Activated CD4-positive, alpha-beta T cell treated with anti-CD3 and anti-CD28 coated beads for 36 hours (primary cell): ENCODE measurements at regions not wholly inside any gene's neighbourhood (a gene's known extent, or its start where the extent isn't known, plus 50 kb on each side); places are given as distances from the start of the nearest gene placed in this dataset.

Experiments
- ATAC-seq: fragments of 200-7000 bp; cut with Tn5 transposase; one replicate; pipeline ENCODE4 v1.10.0; 2021; ENCODE audit warnings: mild to moderate bottlenecking, moderate library complexity
- CTCF ChIA-PET: fragments of 350-600 bp; sonication (Branson Sonifier 250); formaldehyde crosslinking; loops from one replicate; lab custom pipeline; 2021; ENCODE audit warnings: antibody characterized with exemption; lab: Charles Lee
- POLR2A ChIA-PET: fragments of 350-600 bp; sonication (Branson Sonifier 250); formaldehyde crosslinking; loops from one replicate; lab custom pipeline; 2021; ENCODE audit warnings: antibody characterized with exemption, inconsistent platforms; lab: Charles Lee
- DNase-seq: peaks from one replicate; pipeline ENCODE4 v3.0.0-alpha.2; 2020
- H3K27ac Mint-ChIP-seq: one replicate; pipeline ENCODE4 v1.8.0; 2021; ENCODE audit warnings: mixed read lengths
- H3K27me3 Mint-ChIP-seq: one replicate; pipeline ENCODE4 v1.8.0; 2021; ENCODE audit warnings: mixed read lengths
- H3K36me3 Mint-ChIP-seq: one replicate; pipeline ENCODE4 v1.8.0; 2021; ENCODE audit warnings: low read depth, mixed read lengths
- H3K4me1 Mint-ChIP-seq: one replicate; pipeline ENCODE4 v1.8.0; 2021; ENCODE audit warnings: mixed read lengths
- H3K4me3 Mint-ChIP-seq: one replicate; pipeline ENCODE4 v1.8.0; 2021; ENCODE audit warnings: mild to moderate bottlenecking, moderate library complexity, mixed read lengths
- H3K9me3 Mint-ChIP-seq: one replicate; pipeline ENCODE4 v1.8.0; 2021; ENCODE audit warnings: low read depth, mixed read lengths
- intact Hi-C, 2 experiments: fragments of 100-400 bp; cut with DNase I in 1 of 2; cut with micrococcal nuclease in 1 of 2; formaldehyde crosslinking; loops; one replicate each; pipeline versions ENCODE4 v1.14.2 to v1.15.1; 2022 to 2024; cut with DNase I, micrococcal nuclease

DNA sequence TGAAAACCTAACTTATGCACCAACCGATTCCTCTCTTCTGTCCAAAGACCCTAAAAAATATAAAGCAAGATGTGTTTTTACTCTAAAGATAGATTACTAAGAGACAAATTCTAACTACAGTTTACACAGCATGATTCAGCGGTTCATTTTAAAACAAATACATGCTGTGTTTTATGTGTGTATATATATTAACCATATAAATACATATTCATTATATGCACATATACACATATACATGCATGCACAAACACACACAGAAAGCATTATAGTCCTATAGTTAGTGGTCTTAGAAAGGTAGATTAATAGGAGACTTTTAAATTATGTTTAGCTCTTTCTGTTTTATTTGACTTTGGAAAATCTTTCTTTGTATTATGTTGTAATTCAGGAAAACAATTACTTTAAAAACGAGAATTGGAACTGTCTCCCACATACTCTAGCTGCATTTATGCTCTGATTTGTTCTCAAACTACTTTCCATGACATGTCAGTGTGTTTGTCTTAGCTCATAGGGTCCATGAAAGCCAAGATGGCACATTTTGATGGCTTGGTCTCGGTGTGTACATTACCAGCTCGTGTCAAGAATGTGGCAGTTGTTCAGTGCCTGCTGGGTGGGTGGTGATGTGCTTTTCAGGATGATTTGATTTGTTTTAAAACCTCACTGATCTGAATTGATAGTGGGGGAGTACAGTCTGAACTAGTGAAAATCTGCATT lies 548.8 kb upstream of the SALL1 start:
- Mint-ChIP-seq H3K27ac (no peak overlapping the region), H3K36me3 (no peaks in the 10 kb centered on the region), H3K4me3 (no peak overlapping the region), H3K4me1 (no peaks in the 10 kb centered on the region), H3K27me3 (no peaks in the 10 kb centered on the region), H3K9me3 (peaks cover 8% of the 10 kb centered on the region)
- intact Hi-C loops: no loop called here
- CTCF ChIA-PET: no interaction called here
- ATAC-seq (no peak), DNase-seq (no peak)
- POLR2A ChIA-PET: no interaction called here

DNA sequence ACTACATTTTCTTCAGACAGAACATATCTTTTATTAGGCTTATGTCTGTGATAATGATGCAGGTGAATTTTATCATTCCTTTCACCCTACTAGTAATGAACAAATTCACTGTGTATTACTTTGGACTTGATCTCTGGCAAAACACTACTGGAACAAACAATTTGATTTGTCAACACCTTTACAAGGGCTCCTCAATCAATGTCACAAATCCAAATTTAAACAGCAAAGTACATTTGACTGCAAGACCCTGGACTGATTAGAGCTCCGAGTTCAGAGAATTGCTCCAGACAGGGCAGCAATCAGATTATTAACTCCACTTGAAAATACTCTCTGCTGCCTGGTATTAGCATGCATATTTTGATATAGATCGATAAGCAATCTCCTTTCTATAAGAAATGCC lies 547.6 kb upstream of the SALL1 start:
- no peaks in the 10 kb centered on the region for H3K4me1 Mint-ChIP-seq
- no peak overlapping the region for H3K4me3 Mint-ChIP-seq
- H3K27ac Mint-ChIP-seq: no peak overlapping the region
- intact Hi-C loops: no loop called here
- DNase-seq (no peak), ATAC-seq (no peak)
- ChIA-PET CTCF (interaction anchor here (0.7 kb wide), 1 partner anchor 159 kb away, joined by 3 read pairs; no protein-coding TSS in a partner anchor), POLR2A (no interaction called here)
- peaks cover 4% of the 10 kb centered on the region for H3K9me3 Mint-ChIP-seq
- no peaks in the 10 kb centered on the region for H3K36me3 Mint-ChIP-seq
- H3K27me3 Mint-ChIP-seq: no peaks in the 10 kb centered on the region

DNA sequence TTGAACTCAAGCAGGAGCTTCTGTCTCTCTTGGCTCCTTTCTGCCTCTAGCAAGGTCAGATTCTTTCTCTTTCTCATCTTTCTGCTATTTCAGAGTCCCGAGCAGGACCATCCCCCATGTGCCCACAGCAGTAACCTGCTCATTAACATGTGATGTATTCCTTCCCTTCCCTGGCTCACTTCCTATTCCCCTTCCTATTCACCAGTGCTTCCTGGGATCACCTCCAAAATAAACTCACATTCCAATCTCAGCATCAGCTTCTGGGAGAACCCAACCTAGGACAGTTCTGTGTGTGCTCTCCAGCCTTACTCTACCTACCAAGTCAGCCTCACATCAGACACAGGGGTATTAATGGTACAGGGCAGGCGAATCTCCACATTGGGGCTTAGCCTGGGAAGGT lies 546.4 kb upstream of the SALL1 start:
- ChIA-PET CTCF (no interaction called here), POLR2A (no interaction called here)
- ATAC-seq (no peak), DNase-seq (no peak)
- Mint-ChIP-seq H3K4me3 (no peak overlapping the region), H3K4me1 (no peaks in the 10 kb centered on the region), H3K9me3 (peaks cover 4% of the 10 kb centered on the region), H3K27me3 (no peaks in the 10 kb centered on the region), H3K27ac (no peak overlapping the region), H3K36me3 (no peaks in the 10 kb centered on the region)
- intact Hi-C loops: no loop called here

DNA sequence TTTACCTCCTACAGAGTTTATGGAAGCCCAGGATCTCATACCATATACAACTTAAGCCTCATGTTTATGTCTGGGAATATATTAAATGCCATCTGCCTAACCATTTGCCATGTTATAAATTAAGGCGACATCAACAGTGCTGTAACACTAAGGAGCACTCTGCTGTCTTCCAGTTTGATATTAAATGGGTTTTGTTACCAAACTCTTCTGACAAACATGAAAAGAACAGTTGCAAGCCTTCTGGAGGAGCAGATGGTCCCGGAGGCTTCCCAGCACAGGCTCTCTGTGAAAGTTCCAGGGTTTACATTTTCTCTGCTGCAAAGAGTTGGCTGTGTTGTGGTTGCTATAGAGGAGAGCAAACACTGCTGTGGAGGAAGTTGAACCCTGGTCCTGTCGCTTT lies 545.3 kb upstream of the SALL1 start:
- H3K27ac Mint-ChIP-seq: no peak overlapping the region
- DNase-seq (no peak), ATAC-seq (no peak)
- no peak overlapping the region for H3K4me3 Mint-ChIP-seq
- H3K9me3 Mint-ChIP-seq: peaks cover 5% of the 10 kb centered on the region
- intact Hi-C loops: no loop called here
- no peaks in the 10 kb centered on the region for H3K36me3 Mint-ChIP-seq
- CTCF ChIA-PET: no interaction called here
- H3K4me1 Mint-ChIP-seq: no peaks in the 10 kb centered on the region
- no peaks in the 10 kb centered on the region for H3K27me3 Mint-ChIP-seq
- POLR2A ChIA-PET: no interaction called here

DNA sequence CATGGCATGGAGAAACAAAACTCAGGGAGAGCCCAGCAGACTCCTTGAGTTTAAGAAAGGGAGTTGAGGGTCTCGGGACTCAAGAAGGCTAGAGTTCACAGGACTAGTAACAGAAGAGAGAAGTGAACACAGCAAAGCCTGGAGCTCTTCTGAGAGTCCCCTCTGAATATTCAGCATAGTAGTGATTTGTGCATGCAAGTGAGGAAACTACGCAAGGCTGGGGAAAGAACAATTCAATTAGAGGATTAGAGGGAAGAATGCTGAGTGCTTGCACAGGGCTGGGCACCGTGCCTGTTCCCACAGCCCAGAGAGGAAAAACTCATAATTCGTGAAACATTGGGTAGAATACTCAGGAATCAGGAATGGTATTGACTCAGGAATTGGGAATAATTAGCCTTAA lies 540.0 kb upstream of the SALL1 start:
- ChIA-PET POLR2A (no interaction called here), CTCF (no interaction called here)
- Mint-ChIP-seq H3K9me3 (peaks cover 8% of the 10 kb centered on the region), H3K4me3 (no peak overlapping the region), H3K36me3 (no peaks in the 10 kb centered on the region), H3K27ac (no peak overlapping the region), H3K4me1 (no peaks in the 10 kb centered on the region), H3K27me3 (no peaks in the 10 kb centered on the region)
- DNase-seq: no peak
- no peak for ATAC-seq
- intact Hi-C loops: no loop called here

DNA sequence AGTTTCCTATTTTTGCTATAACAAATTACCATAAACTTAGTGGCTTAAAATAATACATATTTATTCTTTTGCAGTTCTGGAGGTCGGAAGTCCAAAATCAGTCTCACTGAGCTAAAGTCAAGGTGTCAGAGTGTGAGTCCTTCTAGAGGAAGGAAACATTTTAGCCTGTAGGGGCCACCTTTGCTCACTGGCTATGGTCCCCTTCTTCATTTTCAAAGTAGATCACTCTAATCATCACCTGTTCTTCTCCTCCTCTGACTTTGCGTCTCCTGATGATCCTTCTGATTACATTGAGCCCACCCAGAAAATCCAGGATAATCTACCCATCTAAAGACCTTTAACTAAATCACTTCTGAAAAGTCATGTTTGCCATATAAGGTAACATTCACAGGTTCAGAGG lies 534.4 kb upstream of the SALL1 start:
- ChIA-PET POLR2A (no interaction called here), CTCF (no interaction called here)
- no peak for ATAC-seq
- Mint-ChIP-seq H3K4me1 (no peaks in the 10 kb centered on the region), H3K27me3 (no peaks in the 10 kb centered on the region), H3K27ac (no peak overlapping the region), H3K36me3 (no peaks in the 10 kb centered on the region), H3K4me3 (no peak overlapping the region), H3K9me3 (peaks cover 8% of the 10 kb centered on the region)
- no peak for DNase-seq
- intact Hi-C loops: no loop called here

DNA sequence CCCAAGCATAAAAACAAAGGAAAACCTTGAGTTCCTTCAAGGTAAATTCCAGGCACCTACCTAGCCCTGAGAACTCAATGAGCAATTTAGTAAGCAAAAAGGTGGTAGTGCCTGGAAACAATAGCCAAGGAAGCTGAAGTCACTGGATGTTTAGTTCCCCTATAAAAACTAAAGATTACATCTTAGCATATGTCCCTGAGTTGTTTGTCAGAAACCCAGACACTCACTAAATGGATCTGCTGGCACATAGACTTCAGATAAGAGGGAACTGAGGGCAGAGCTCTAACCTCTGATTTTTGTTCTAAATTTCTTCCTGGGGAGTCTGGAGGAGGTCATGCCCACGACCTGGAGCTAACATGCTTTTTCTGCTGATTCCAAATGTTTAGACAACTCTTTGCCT lies 532.8 kb upstream of the SALL1 start:
- no peaks in the 10 kb centered on the region for H3K36me3 Mint-ChIP-seq
- H3K9me3 Mint-ChIP-seq: peaks cover 8% of the 10 kb centered on the region
- ChIA-PET CTCF (interaction anchor here (1.0 kb wide), 1 partner anchor 11 kb away, joined by 3 read pairs; no protein-coding TSS in a partner anchor), POLR2A (no interaction called here)
- DNase-seq (no peak), ATAC-seq (no peak)
- H3K27me3 Mint-ChIP-seq: no peaks in the 10 kb centered on the region
- no peak overlapping the region for H3K27ac Mint-ChIP-seq
- H3K4me1 Mint-ChIP-seq: no peaks in the 10 kb centered on the region
- intact Hi-C loops: no loop called here
- no peak overlapping the region for H3K4me3 Mint-ChIP-seq

DNA sequence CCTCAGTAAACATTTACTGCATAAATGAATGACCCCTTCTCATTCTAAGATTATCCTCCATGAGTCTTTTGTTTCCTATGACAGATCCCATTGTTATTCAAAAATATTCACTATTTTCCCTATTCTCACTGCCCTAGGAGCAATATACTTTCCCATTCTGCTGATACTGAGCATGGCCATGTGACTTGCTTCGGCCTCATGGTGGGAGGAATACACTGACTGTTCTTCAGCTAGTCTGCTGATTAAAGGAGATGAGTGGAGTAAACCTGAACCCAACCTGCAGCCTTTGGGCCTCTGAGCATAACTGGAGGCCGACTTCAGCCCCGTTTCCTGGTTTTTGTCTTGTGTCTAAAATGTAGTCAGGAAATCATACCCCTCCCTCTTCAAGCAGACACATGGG lies 531.8 kb upstream of the SALL1 start:
- no peaks in the 10 kb centered on the region for H3K4me1 Mint-ChIP-seq
- H3K27me3 Mint-ChIP-seq: no peaks in the 10 kb centered on the region
- intact Hi-C loops: no loop called here
- H3K27ac Mint-ChIP-seq: no peak overlapping the region
- no peak for ATAC-seq
- no peak overlapping the region for H3K4me3 Mint-ChIP-seq
- no peaks in the 10 kb centered on the region for H3K36me3 Mint-ChIP-seq
- POLR2A ChIA-PET: no interaction called here
- CTCF ChIA-PET: no interaction called here
- H3K9me3 Mint-ChIP-seq: peaks cover 10% of the 10 kb centered on the region
- no peak for DNase-seq

DNA sequence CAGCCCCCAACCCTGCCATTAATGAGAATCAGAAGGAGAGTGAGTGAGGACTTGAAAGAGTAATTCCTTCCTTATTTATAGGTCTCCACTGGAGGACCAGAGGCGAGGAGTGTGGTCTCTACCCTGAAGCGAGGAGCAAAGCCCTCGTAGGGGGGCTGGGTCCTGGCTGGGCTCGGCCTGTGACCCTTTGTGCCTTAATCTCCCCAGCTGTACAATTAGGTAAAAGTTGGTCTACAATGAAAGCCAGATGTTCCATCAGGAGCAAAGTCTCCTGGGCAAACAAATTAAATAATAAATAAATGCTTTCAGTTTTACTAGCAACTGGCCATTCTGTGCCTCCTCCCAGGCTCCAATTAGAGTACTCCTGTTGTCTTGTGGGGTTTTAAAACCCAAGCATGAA lies 523.5 kb upstream of the SALL1 start:
- H3K9me3 Mint-ChIP-seq: peaks cover 13% of the 10 kb centered on the region

DNA sequence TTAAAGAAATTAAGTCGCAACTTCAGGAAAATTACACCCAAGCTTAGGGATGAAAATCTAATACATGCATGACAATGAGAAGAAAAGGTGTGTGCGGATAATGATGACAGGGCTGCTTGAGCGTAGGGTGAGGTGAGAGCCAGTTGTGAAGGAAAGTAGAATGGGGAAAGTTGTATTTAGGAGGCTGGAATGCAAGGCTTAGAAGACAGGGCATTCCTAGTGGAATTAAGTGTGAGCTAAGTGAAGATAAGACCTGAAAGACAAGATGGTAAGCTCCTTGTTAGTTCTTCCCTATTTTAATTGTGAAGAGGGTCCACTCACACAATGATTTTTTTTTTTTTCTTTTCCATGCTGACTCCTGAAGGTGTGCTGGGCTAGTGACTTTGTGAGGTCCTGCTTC lies 519.5 kb upstream of the SALL1 start:
- no peak for ATAC-seq
- Mint-ChIP-seq H3K27me3 (no peaks in the 10 kb centered on the region), H3K27ac (no peak overlapping the region), H3K4me1 (no peaks in the 10 kb centered on the region), H3K4me3 (no peak overlapping the region), H3K9me3 (peaks cover 10% of the 10 kb centered on the region), H3K36me3 (no peaks in the 10 kb centered on the region)
- ChIA-PET CTCF (interaction anchor here (0.6 kb wide), 1 partner anchor 575 kb away, joined by 3 read pairs; no protein-coding TSS in a partner anchor), POLR2A (no interaction called here)
- intact Hi-C loops: no loop called here
- DNase-seq: no peak

More for the DNA sequence above, 523.5 kb upstream of the SALL1 start:
- Mint-ChIP-seq H3K27ac (no peak overlapping the region), H3K36me3 (no peaks in the 10 kb centered on the region), H3K4me1 (no peaks in the 10 kb centered on the region), H3K4me3 (no peak overlapping the region), H3K27me3 (no peaks in the 10 kb centered on the region)
- ATAC-seq (no peak), DNase-seq (no peak)
- intact Hi-C loops: no loop called here
- POLR2A ChIA-PET: no interaction called here
- CTCF ChIA-PET: no interaction called here

DNA sequence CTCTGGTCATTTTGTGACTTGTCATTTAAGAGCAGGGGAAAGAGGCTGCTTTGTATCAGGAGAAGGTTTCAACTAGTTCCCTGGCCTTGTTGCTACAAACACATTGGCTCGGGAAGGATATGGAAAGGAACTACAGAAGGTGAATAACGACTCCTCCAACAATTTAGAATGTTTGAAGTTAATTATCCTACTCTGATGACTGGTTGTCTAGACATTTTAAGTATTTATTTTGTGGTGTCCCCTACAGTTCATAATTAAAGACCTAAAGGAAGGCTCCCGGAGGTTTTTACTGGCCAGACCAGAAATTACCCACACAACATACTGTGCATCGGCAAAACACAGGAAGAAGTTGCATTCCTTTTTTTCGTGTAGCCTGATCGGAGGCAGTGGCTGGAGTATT lies 515.8 kb upstream of the SALL1 start:
- Mint-ChIP-seq H3K9me3 (peaks cover 5% of the 10 kb centered on the region), H3K4me1 (no peaks in the 10 kb centered on the region), H3K27ac (no peak overlapping the region), H3K27me3 (no peaks in the 10 kb centered on the region), H3K36me3 (no peaks in the 10 kb centered on the region), H3K4me3 (no peak overlapping the region)
- no peak for ATAC-seq
- no peak for DNase-seq
- intact Hi-C loops: no loop called here
- POLR2A ChIA-PET: no interaction called here
- CTCF ChIA-PET: no interaction called here

DNA sequence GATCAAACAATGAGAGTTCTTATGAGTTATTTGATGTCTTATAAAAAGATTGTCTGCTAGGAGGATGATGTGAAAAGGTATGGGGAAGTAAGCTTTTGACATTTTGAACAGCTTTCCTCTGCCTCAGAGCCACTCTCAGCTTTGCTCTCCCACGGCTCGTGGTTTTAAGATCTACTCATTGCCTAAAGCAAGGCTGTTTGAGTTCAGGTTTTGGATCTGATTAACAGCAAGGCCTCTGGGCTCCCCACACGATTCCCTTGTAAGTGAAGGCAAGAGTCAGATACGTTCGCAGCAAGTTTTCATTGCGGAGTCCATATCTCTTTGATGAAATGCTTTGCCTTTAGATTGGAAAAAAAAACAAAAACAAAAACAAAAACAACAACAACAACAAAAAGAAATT lies 515.0 kb upstream of the SALL1 start:
- DNase-seq (no peak), ATAC-seq (no peak)
- Mint-ChIP-seq H3K4me1 (no peaks in the 10 kb centered on the region), H3K27me3 (no peaks in the 10 kb centered on the region), H3K9me3 (no peaks in the 10 kb centered on the region), H3K4me3 (no peak overlapping the region), H3K36me3 (no peaks in the 10 kb centered on the region), H3K27ac (no peak overlapping the region)
- intact Hi-C loops: no loop called here
- ChIA-PET POLR2A (no interaction called here), CTCF (no interaction called here)
